ENCODE measurements at regions not wholly inside any gene's neighbourhood (a gene's known extent, or its start where the extent isn't known, plus 50 kb on each side); places are given as distances from the start of the nearest gene placed in this dataset.

- Histone ChIP-seq H3K4me3 (ENCODE audit: low read depth, low read length, poor library complexity, severe bottlenecking) (no peak overlapping the region), H3K27me3 (ENCODE audit: insufficient read depth, low read length) (no peaks in the 10 kb centered on the region), H3F3A (ENCODE audit: insufficient read depth, low read length) (no peaks in the 10 kb centered on the region), H4K20me1 (ENCODE audit: insufficient read depth, low read length) (no peaks in the 10 kb centered on the region), H3K9me2 (ENCODE audit: low read depth, low read length) (no peaks in the 10 kb centered on the region), H3K9me3 (ENCODE audit: low read length) (no peaks in the 10 kb centered on the region), H3K4me1 (ENCODE audit: insufficient read depth, low read length, severe bottlenecking) (no peaks in the 10 kb centered on the region), H3K79me2 (ENCODE audit: insufficient read depth, low read length) (no peaks in the 10 kb centered on the region), H3K36me3 (ENCODE audit: insufficient read depth, low read length) (no peaks in the 10 kb centered on the region), H3K4me2 (ENCODE audit: low read length) (no peak overlapping the region), H3K27ac (ENCODE audit: low read depth, low read length, poor library complexity, severe bottlenecking) (no peak overlapping the region), H3K9ac (ENCODE audit: low read length) (no peak overlapping the region), H2AFZ (ENCODE audit: low read length) (no peak overlapping the region)
- TF ChIP-seq EZH2 (IDR thresholded peaks at IDR 0.05; ENCODE audit: borderline replicate concordance, low read length), result no peak
- TF ChIP-seq CTCF (IDR thresholded peaks at IDR 0.05; ENCODE audit: low read length), result no peak
Observed at GRCh38 chr4:37101182-37101581, 143.4 kb upstream of the NWD2 start.

GRCh38 chr4:37101686-37102085 is 142.9 kb upstream of the NWD2 start:
- no peak for TF ChIP-seq EZH2 (IDR thresholded peaks at IDR 0.05; ENCODE audit: borderline replicate concordance, low read length)
- TF ChIP-seq CTCF (IDR thresholded peaks at IDR 0.05; ENCODE audit: low read length), result no peak
- H3K4me3 ChIP-seq (ENCODE audit: low read depth, low read length, poor library complexity, severe bottlenecking), result no peak overlapping the region
- no peaks in the 10 kb centered on the region for H3K9me3 ChIP-seq (ENCODE audit: low read length)
- H3F3A ChIP-seq (ENCODE audit: insufficient read depth, low read length), result no peaks in the 10 kb centered on the region
- H4K20me1 ChIP-seq (ENCODE audit: insufficient read depth, low read length), result no peaks in the 10 kb centered on the region
- no peaks in the 10 kb centered on the region for H3K9me2 ChIP-seq (ENCODE audit: low read depth, low read length)
- no peaks in the 10 kb centered on the region for H3K79me2 ChIP-seq (ENCODE audit: insufficient read depth, low read length)
- H3K4me1 ChIP-seq (ENCODE audit: insufficient read depth, low read length, severe bottlenecking), result no peaks in the 10 kb centered on the region
- H3K27me3 ChIP-seq (ENCODE audit: insufficient read depth, low read length), result no peaks in the 10 kb centered on the region
- H2AFZ ChIP-seq (ENCODE audit: low read length), result no peak overlapping the region
- H3K36me3 ChIP-seq (ENCODE audit: insufficient read depth, low read length), result no peaks in the 10 kb centered on the region
- no peak overlapping the region for H3K4me2 ChIP-seq (ENCODE audit: low read length)
- H3K27ac ChIP-seq (ENCODE audit: low read depth, low read length, poor library complexity, severe bottlenecking), result no peak overlapping the region
- H3K9ac ChIP-seq (ENCODE audit: low read length), result no peak overlapping the region

GRCh38 chr4:37109756-37110155 is 134.8 kb upstream of the NWD2 start:
- H3K9me2 ChIP-seq (ENCODE audit: low read depth, low read length), result no peaks in the 10 kb centered on the region
- H3F3A ChIP-seq (ENCODE audit: insufficient read depth, low read length), result no peaks in the 10 kb centered on the region
- no peak overlapping the region for H3K9ac ChIP-seq (ENCODE audit: low read length)
- no peak overlapping the region for H3K4me3 ChIP-seq (ENCODE audit: low read depth, low read length, poor library complexity, severe bottlenecking)
- H3K36me3 ChIP-seq (ENCODE audit: insufficient read depth, low read length), result no peaks in the 10 kb centered on the region
- no peaks in the 10 kb centered on the region for H3K9me3 ChIP-seq (ENCODE audit: low read length)
- no peak overlapping the region for H2AFZ ChIP-seq (ENCODE audit: low read length)
- TF ChIP-seq EZH2 (IDR thresholded peaks at IDR 0.05; ENCODE audit: borderline replicate concordance, low read length) (no peak), CTCF (IDR thresholded peaks at IDR 0.05; ENCODE audit: low read length) (no peak)
- H3K79me2 ChIP-seq (ENCODE audit: insufficient read depth, low read length), result no peaks in the 10 kb centered on the region
- no peak overlapping the region for H3K4me2 ChIP-seq (ENCODE audit: low read length)
- H3K4me1 ChIP-seq (ENCODE audit: insufficient read depth, low read length, severe bottlenecking), result no peaks in the 10 kb centered on the region
- no peak overlapping the region for H3K27ac ChIP-seq (ENCODE audit: low read depth, low read length, poor library complexity, severe bottlenecking)
- no peaks in the 10 kb centered on the region for H4K20me1 ChIP-seq (ENCODE audit: insufficient read depth, low read length)
- H3K27me3 ChIP-seq (ENCODE audit: insufficient read depth, low read length), result no peaks in the 10 kb centered on the region

Measured in OCI-LY1 (cell line).